Ovary (tissue), 7 donors: ENCODE measurements at regions not wholly inside any gene's neighbourhood (a gene's known extent, or its start where the extent isn't known, plus 50 kb on each side); places are given as distances from the start of the nearest gene placed in this dataset.

Experiments used
- DNase-seq, 5 donors: peaks; one replicate each; pipeline ENCODE4 v3.0.0-alpha.2; 2019 to 2020
- H3K27ac ChIP-seq, 2 donors: fragments of 200-600 bp; one replicate each; pipeline versions ENCODE4 v1.5.1 to v1.8.0; 2019 to 2022
- H3K27me3 ChIP-seq: fragments of 200-600 bp; one replicate; pipeline ENCODE4 v1.8.0; 2022
- H3K36me3 ChIP-seq: fragments of 200-600 bp; sonication (generic); one replicate; pipeline ENCODE4 v1.5.1; 2019
- H3K4me1 ChIP-seq: one replicate; pipeline ENCODE4 v1.8.1; 2013; ENCODE audit warnings: mild to moderate bottlenecking, moderate library complexity; ENCODE audit not compliant: insufficient read depth
- H3K4me3 ChIP-seq: fragments of 200-600 bp; sonication (generic); one replicate; pipeline ENCODE4 v1.5.1; 2017
- H3K9me3 ChIP-seq, 2 donors: fragments of 200-600 bp in 1 of 2; sonication (generic) in 1 of 2; one replicate each; pipeline versions ENCODE4 v1.5.1 to v1.8.1; 2013 to 2019; ENCODE audit warnings: mild to moderate bottlenecking in 1 of 2, moderate library complexity in 1 of 2
- CTCF ChIP-seq, 3 donors: fragments of 450-650 bp in 2 of 3; fragments of 200-600 bp in 1 of 3; IDR thresholded peaks; one replicate each; pipeline versions ENCODE4 v1.5.1 to v1.8.0; 2016 to 2022; ENCODE audit warnings: antibody characterized with exemption in 3 of 3, mild to moderate bottlenecking in 1 of 3
- EP300 ChIP-seq: sonication (generic); formaldehyde crosslinking; IDR thresholded peaks from one replicate; pipeline ENCODE4 v1.6.1; 2017; ENCODE audit warnings: antibody characterized with exemption
- POLR2A ChIP-seq: fragments of 450-650 bp; IDR thresholded peaks from one replicate; pipeline ENCODE4 v1.6.1; 2017; ENCODE audit warnings: antibody characterized with exemption, mild to moderate bottlenecking, moderate library complexity
- WGBS, 3 donors: extraction: QIAGEN DNeasy Blood & Tissue Kit in 1 of 3; methylation state at CpG; one replicate each; pipeline versions ENCODE4 v1.1.5 to v1.1.7; 2013 to 2017; 5-methylcytosine and 5-hydroxymethylcytosine counted together
- intact Hi-C, 4 donors: fragments of 100-400 bp; cut with DNase I; formaldehyde crosslinking; loops; one replicate each; pipeline versions ENCODE4 v1.11.0 to v1.15.1; 2022 to 2023
- donor health status: DM: no; HTN: no; CAD: no; lungs with moderate emphysema.
- donor health status: DM: no; HTN: no; CAD: no.
- donor health status: Bipolar disorder and iron deficiency.
- donor health status: DM: no; HTN: no; CAD: no.
- donor health status: DM: yes; HTN: yes; CAD: no.

- Histone ChIP-seq H3K4me1 (no peaks in the 10 kb centered on the region), H3K27me3 (no peaks in the 10 kb centered on the region), H3K27ac (no peak overlapping the region), H3K9me3 (no peaks in the 10 kb centered on the region), H3K4me3 (no peak overlapping the region), H3K36me3 (no peaks in the 10 kb centered on the region)
- no peak for TF ChIP-seq POLR2A
- no peak for TF ChIP-seq CTCF (IDR thresholded peaks at IDR 0.05)
- no peak for TF ChIP-seq EP300
- DNase-seq = no peak
- 70 to 74% (median 73%) methylated on average over 4 of the region's 4 CpGs for WGBS, 3 donors
- intact Hi-C loops = loop anchor here in 3 of 4 donors (5.0 to 10.0 kb wide), 2 partner anchors 117 to 500 kb away; partner anchors contain the start of gene PRND (in 2 of the 3)
Measured at GRCh38 chr20:4605166-4605565, 81.1 kb upstream of the PRNP start.

DNA sequence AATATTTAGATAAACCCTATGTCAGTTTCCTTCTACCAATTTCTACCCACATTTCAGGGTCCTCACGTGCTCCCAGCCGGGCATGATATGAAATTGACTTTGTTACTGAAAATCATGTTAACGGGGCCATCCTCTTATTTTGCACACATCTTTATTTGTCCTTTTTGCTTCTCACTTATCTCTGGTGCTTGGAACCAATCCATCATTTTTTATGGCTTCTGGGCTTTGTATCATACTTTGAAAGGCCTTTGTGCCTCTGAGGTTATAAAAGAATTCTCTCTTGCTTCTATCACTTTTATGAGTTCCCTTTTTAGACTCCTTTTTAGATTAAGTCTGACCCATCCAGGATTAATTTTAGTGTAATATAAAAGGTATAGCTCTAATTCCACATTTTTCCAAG lies 81.7 kb upstream of the PRNP start:
- no peak for DNase-seq
- Histone ChIP-seq H3K4me3 (no peak overlapping the region), H3K9me3 (no peaks in the 10 kb centered on the region), H3K27ac (no peak overlapping the region), H3K36me3 (no peaks in the 10 kb centered on the region), H3K4me1 (no peaks in the 10 kb centered on the region), H3K27me3 (no peaks in the 10 kb centered on the region)
- intact Hi-C loops = loop anchor here in 1 of 4 donors (10.0 kb wide), 1 partner anchor 500 kb away; no protein-coding TSS in a partner anchor
- TF ChIP-seq EP300 = no peak
- TF ChIP-seq CTCF (IDR thresholded peaks at IDR 0.05) = no peak
- no peak for TF ChIP-seq POLR2A
- WGBS, 3 donors = 49 to 67% (median 64%) methylated on average over 3 of the region's 3 CpGs

DNA sequence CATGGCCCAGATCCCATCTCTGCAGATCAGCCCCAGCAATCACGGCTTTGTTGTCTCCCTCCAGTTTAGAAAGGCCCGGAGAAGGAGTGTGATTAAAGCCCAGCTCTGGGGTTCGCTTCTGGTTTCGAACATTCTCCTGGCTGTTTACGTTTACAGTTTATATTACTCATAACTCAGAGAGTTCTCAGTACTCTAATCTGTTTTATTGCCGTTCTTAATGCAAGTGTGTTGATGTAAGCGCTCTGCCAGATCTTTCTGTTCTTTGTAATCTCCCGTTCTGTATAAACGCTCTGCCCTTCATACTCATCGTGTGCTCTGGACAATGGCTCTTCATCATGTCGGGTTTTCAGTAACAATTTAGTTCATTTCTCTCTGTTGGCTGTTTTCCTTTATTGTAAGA lies 82.5 kb upstream of the PRNP start:
- DNase-seq = no peak
- no peaks in the 10 kb centered on the region for H3K27me3 ChIP-seq
- intact Hi-C loops = loop anchor here in 1 of 4 donors (10.0 kb wide), 1 partner anchor 499 kb away; no protein-coding TSS in a partner anchor
- 16 to 27% (median 17%) methylated on average over 11 of the region's 11 CpGs for WGBS, 3 donors
- no peaks in the 10 kb centered on the region for H3K9me3 ChIP-seq
- H3K4me3 ChIP-seq = no peak overlapping the region
- no peaks in the 10 kb centered on the region for H3K4me1 ChIP-seq
- H3K27ac ChIP-seq = no peak overlapping the region
- TF ChIP-seq EP300 = no peak
- TF ChIP-seq CTCF (IDR thresholded peaks at IDR 0.05) = no peak
- no peak for TF ChIP-seq POLR2A
- no peaks in the 10 kb centered on the region for H3K36me3 ChIP-seq

- TF ChIP-seq CTCF (IDR thresholded peaks at IDR 0.05) (no peak), EP300 (no peak), POLR2A (no peak)
- 81 to 88% (median 85%) methylated on average over 4 of the region's 4 CpGs for WGBS, 3 donors
- H3K4me1 ChIP-seq = no peaks in the 10 kb centered on the region
- no peak for DNase-seq
- intact Hi-C loops = loop anchor here in 1 of 4 donors (10.0 kb wide), 1 partner anchor 497 kb away; no protein-coding TSS in a partner anchor
- no peaks in the 10 kb centered on the region for H3K36me3 ChIP-seq
- no peak overlapping the region for H3K27ac ChIP-seq
- no peaks in the 10 kb centered on the region for H3K27me3 ChIP-seq
- no peaks in the 10 kb centered on the region for H3K9me3 ChIP-seq
- H3K4me3 ChIP-seq = no peak overlapping the region
Measured at GRCh38 chr20:4602297-4602631, 84.0 kb upstream of the PRNP start.
